Stimulated activated CD8-positive, alpha-beta memory T cell treated with anti-CD3 and anti-CD28 coated beads, Interleukin-15, amount 100 ng/mL, for 24 hours (primary cell): ENCODE measurements at regions not wholly inside any gene's neighbourhood (a gene's known extent, or its start where the extent isn't known, plus 50 kb on each side); places are given as distances from the start of the nearest gene placed in this dataset.

Experiments
- DNase-seq: peaks from one replicate; pipeline ENCODE4 v3.0.0-alpha.2; 2020; ENCODE audit warnings: low read depth

GRCh38 chr9:93829271-93830011 lies 125.7 kb downstream of the BARX1 start:
- no peak for DNase-seq

- no peak for DNase-seq
Observed at GRCh38 chr9:93828331-93829097, 126.6 kb downstream of the BARX1 start.

- DNase-seq: no peak
Observed at GRCh38 chr9:93827545-93828330, 127.4 kb downstream of the BARX1 start.

- DNase-seq: no peak
Observed at GRCh38 chr9:93826905-93827544, 128.1 kb downstream of the BARX1 start.

GRCh38 chr9:93826209-93826608 lies 128.9 kb downstream of the BARX1 start:
- DNase-seq: peak; percentile 23

- no peak for DNase-seq
Observed at GRCh38 chr9:93825348-93826115, 129.6 kb downstream of the BARX1 start.

GRCh38 chr9:93824386-93825294 lies 130.5 kb downstream of the BARX1 start:
- no peak for DNase-seq

GRCh38 chr9:93823245-93824072 lies 131.7 kb downstream of the BARX1 start:
- DNase-seq: no peak

GRCh38 chr9:93822229-93822628 lies 132.9 kb downstream of the BARX1 start:
- no peak for DNase-seq

- DNase-seq: no peak
Observed at GRCh38 chr9:93821307-93821703, 133.8 kb downstream of the BARX1 start.

GRCh38 chr9:93820667-93821306 lies 134.4 kb downstream of the BARX1 start:
- no peak for DNase-seq

- DNase-seq: no peak
Observed at GRCh38 chr9:93819905-93820304, 135.2 kb downstream of the BARX1 start.

GRCh38 chr9:93818827-93819472 lies 136.2 kb downstream of the BARX1 start:
- no peak for DNase-seq

GRCh38 chr9:93818237-93818636 lies 136.9 kb downstream of the BARX1 start:
- DNase-seq: no peak

GRCh38 chr9:93815677-93816076 lies 139.5 kb downstream of the BARX1 start:
- DNase-seq: no peak

- DNase-seq: no peak
Observed at GRCh38 chr9:93815135-93815534, 140.0 kb downstream of the BARX1 start.

GRCh38 chr9:93814077-93814956 lies 140.8 kb downstream of the BARX1 start:
- DNase-seq: no peak
